SKM-1 (cell line): ENCODE measurements at regions not wholly inside any gene's neighbourhood (a gene's known extent, or its start where the extent isn't known, plus 50 kb on each side); places are given as distances from the start of the nearest gene placed in this dataset.

Source experiments
- DNase-seq: peaks from one replicate; lab custom pipeline; 2025; ENCODE audit not compliant: unreplicated experiment; lab: John Stamatoyannopoulos, UW

GRCh38 chr14:98855926-98856715 is 415.9 kb downstream of the BCL11B start:
- no peak for DNase-seq

GRCh38 chr14:98858158-98858557 is 413.8 kb downstream of the BCL11B start:
- no peak for DNase-seq

GRCh38 chr14:98858561-98858960 is 413.4 kb downstream of the BCL11B start:
- no peak for DNase-seq

GRCh38 chr14:98859301-98859700 is 412.7 kb downstream of the BCL11B start:
- DNase-seq: no peak

- no peak for DNase-seq
These were observed 407.8 kb downstream of the BCL11B start for GRCh38 chr14:98864211-98864610.

GRCh38 chr14:98867146-98867545 is 404.9 kb downstream of the BCL11B start:
- no peak for DNase-seq

- no peak for DNase-seq
These were observed 404.3 kb downstream of the BCL11B start for GRCh38 chr14:98867726-98868125.

- no peak for DNase-seq
These were observed 403.1 kb downstream of the BCL11B start for GRCh38 chr14:98868866-98869265.

GRCh38 chr14:98871796-98872195 is 400.2 kb downstream of the BCL11B start:
- no peak for DNase-seq

- no peak for DNase-seq
These were observed 394.9 kb downstream of the BCL11B start for GRCh38 chr14:98877065-98877464.

- DNase-seq: no peak
These were observed 393.7 kb downstream of the BCL11B start for GRCh38 chr14:98878282-98878681.

- DNase-seq: no peak
These were observed 385.0 kb downstream of the BCL11B start for GRCh38 chr14:98886982-98887381.

GRCh38 chr14:98888281-98888680 is 383.7 kb downstream of the BCL11B start:
- DNase-seq: no peak

- no peak for DNase-seq
These were observed 382.8 kb downstream of the BCL11B start for GRCh38 chr14:98888927-98889835.

- no peak for DNase-seq
These were observed 382.2 kb downstream of the BCL11B start for GRCh38 chr14:98889836-98890185.

GRCh38 chr14:98890556-98891340 is 381.2 kb downstream of the BCL11B start:
- DNase-seq: no peak

- DNase-seq: no peak
These were observed 378.3 kb downstream of the BCL11B start for GRCh38 chr14:98893675-98894074.

- no peak for DNase-seq
These were observed 377.4 kb downstream of the BCL11B start for GRCh38 chr14:98894600-98894999.

- no peak for DNase-seq
These were observed 375.5 kb downstream of the BCL11B start for GRCh38 chr14:98896449-98896848.

GRCh38 chr14:98897605-98898309 is 374.2 kb downstream of the BCL11B start:
- DNase-seq: no peak

GRCh38 chr14:98899441-98899840 is 372.6 kb downstream of the BCL11B start:
- DNase-seq: no peak
